MM.1S (cell line): ENCODE measurements at regions not wholly inside any gene's neighbourhood (a gene's known extent, or its start where the extent isn't known, plus 50 kb on each side); places are given as distances from the start of the nearest gene placed in this dataset.

Source experiments
- DNase-seq: peaks from one replicate; pipeline ENCODE4 v3.0.0-alpha.2; 2015
- H2AFZ ChIP-seq: fragments of 300-600 bp; sonication (generic); 2 replicates; pipeline ENCODE4 v1.6.0; 2016; ENCODE audit warnings: antibody characterized with exemption, low read length
- H3F3A ChIP-seq: fragments of 300-600 bp; sonication (generic); 2 replicates; pipeline ENCODE4 v1.6.1; 2016; ENCODE audit warnings: mild to moderate bottlenecking, antibody characterized with exemption, low read length, moderate library complexity, mixed read lengths; ENCODE audit not compliant: insufficient read depth
- H3K27ac ChIP-seq: fragments of 300-600 bp; sonication (generic); 2 replicates; pipeline ENCODE4 v1.5.1; 2016; ENCODE audit warnings: mild to moderate bottlenecking, low read length
- H3K27me3 ChIP-seq: fragments of 300-600 bp; sonication (generic); replicated peaks from 2 replicates; pipeline ENCODE4 v1.6.0; 2016; ENCODE audit warnings: low read length; ENCODE audit not compliant: insufficient read depth
- H3K36me3 ChIP-seq: fragments of 300-600 bp; sonication (generic); replicated peaks from 2 replicates; pipeline ENCODE4 v1.6.1; 2016; ENCODE audit warnings: mild to moderate bottlenecking, low read length, mixed read lengths; ENCODE audit not compliant: insufficient read depth
- H3K4me1 ChIP-seq: fragments of 300-600 bp; sonication (generic); 2 replicates; pipeline ENCODE4 v1.6.1; 2016; ENCODE audit warnings: low read length, mixed read lengths
- H3K4me2 ChIP-seq: fragments of 300-600 bp; sonication (generic); 2 replicates; pipeline ENCODE4 v1.6.0; 2016; ENCODE audit warnings: low read depth, low read length
- H3K4me3 ChIP-seq: fragments of 300-600 bp; sonication (generic); 2 replicates; pipeline ENCODE4 v1.5.1; 2016; ENCODE audit warnings: low read length, mixed read lengths
- H3K79me2 ChIP-seq: fragments of 300-600 bp; sonication (generic); 2 replicates; pipeline ENCODE4 v1.6.1; 2016; ENCODE audit warnings: mixed run types, low read length, mixed read lengths
- H3K9ac ChIP-seq: fragments of 300-600 bp; sonication (generic); 2 replicates; pipeline ENCODE4 v1.6.1; 2016; ENCODE audit warnings: low read length, mixed read lengths
- H3K9me2 ChIP-seq: fragments of 300-600 bp; sonication (generic); replicated peaks from 2 replicates; pipeline ENCODE4 v1.6.1; 2016; ENCODE audit warnings: mild to moderate bottlenecking, low read length, mixed read lengths; ENCODE audit not compliant: insufficient read depth
- H3K9me3 ChIP-seq: fragments of 300-600 bp; sonication (generic); replicated peaks from 2 replicates; pipeline ENCODE4 v1.6.1; 2016; ENCODE audit warnings: mild to moderate bottlenecking, low read length, mixed read lengths; ENCODE audit not compliant: insufficient read depth
- H4K20me1 ChIP-seq: fragments of 300-600 bp; sonication (generic); 2 replicates; pipeline ENCODE4 v1.6.1; 2016; ENCODE audit warnings: mild to moderate bottlenecking, low read length, moderate library complexity, mixed read lengths; ENCODE audit not compliant: insufficient read depth
- EZH2 ChIP-seq: fragments of 300-600 bp; sonication (generic); optimal IDR thresholded peaks from 2 replicates; pipeline ENCODE3; 2017; ENCODE audit warnings: low read depth, mild to moderate bottlenecking, antibody characterized with exemption, low read length, mixed read lengths
- EZH2phosphoT487 ChIP-seq: fragments of 300-600 bp; sonication (generic); IDR thresholded peaks from 2 replicates; pipeline ENCODE4 v1.6.1; 2018; ENCODE audit warnings: antibody characterized with exemption, low read length
- TF ChIP-seq, protein P1 (sequence below): fragments of 300-600 bp; sonication (generic); IDR thresholded peaks from 2 replicates; pipeline ENCODE4 v1.5.1; 2016; ENCODE audit warnings: antibody characterized with exemption, low read length, mixed read lengths

DNA sequence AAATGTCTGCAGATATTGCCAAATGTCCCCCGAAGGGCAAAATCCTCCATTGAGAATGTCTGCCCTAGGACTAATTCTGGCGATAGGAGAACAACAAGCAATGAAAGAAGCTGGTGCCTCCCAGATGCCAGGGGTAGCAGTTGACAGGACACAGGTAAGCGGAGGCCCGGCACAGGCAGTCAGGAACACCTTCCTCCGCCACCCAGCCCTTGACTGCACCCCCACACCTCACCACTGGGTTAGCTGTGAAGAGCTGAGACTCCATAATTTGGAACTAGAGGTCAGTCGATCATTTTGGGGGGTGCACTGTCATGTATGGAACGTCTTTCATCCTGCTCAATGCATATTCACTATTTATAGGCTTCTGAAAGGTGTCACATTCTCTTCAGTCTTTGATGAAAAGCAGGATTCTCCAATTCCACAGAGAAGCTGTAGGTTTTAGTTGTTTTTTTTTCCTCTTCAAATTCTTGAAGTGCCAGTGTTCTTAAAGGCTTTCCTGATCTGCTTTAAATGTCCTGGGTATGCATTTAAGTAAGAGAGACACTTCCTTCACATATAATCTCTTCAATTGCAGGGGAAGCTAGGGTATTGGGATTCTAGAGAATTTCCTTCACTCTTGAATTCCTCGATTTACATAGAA, 111.6 kb upstream of the ZFP42 start:
- no peaks in the 10 kb centered on the region for H3K27me3 ChIP-seq
- H3K9me3 ChIP-seq: no peaks in the 10 kb centered on the region
- no peaks in the 10 kb centered on the region for H3K79me2 ChIP-seq
- H3K36me3 ChIP-seq: no peaks in the 10 kb centered on the region
- no peak overlapping the region for H3K27ac ChIP-seq
- no peaks in the 10 kb centered on the region for H3K9me2 ChIP-seq
- H2AFZ ChIP-seq: no peak overlapping the region
- no peaks in the 10 kb centered on the region for H4K20me1 ChIP-seq
- DNase-seq: no peak
- no peaks in the 10 kb centered on the region for H3K4me1 ChIP-seq
- TF ChIP-seq, protein P1, sequence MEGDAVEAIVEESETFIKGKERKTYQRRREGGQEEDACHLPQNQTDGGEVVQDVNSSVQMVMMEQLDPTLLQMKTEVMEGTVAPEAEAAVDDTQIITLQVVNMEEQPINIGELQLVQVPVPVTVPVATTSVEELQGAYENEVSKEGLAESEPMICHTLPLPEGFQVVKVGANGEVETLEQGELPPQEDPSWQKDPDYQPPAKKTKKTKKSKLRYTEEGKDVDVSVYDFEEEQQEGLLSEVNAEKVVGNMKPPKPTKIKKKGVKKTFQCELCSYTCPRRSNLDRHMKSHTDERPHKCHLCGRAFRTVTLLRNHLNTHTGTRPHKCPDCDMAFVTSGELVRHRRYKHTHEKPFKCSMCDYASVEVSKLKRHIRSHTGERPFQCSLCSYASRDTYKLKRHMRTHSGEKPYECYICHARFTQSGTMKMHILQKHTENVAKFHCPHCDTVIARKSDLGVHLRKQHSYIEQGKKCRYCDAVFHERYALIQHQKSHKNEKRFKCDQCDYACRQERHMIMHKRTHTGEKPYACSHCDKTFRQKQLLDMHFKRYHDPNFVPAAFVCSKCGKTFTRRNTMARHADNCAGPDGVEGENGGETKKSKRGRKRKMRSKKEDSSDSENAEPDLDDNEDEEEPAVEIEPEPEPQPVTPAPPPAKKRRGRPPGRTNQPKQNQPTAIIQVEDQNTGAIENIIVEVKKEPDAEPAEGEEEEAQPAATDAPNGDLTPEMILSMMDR: no peak
- H3F3A ChIP-seq: no peaks in the 10 kb centered on the region
- H3K4me2 ChIP-seq: no peak overlapping the region
- H3K4me3 ChIP-seq: no peak overlapping the region
- no peak overlapping the region for H3K9ac ChIP-seq

DNA sequence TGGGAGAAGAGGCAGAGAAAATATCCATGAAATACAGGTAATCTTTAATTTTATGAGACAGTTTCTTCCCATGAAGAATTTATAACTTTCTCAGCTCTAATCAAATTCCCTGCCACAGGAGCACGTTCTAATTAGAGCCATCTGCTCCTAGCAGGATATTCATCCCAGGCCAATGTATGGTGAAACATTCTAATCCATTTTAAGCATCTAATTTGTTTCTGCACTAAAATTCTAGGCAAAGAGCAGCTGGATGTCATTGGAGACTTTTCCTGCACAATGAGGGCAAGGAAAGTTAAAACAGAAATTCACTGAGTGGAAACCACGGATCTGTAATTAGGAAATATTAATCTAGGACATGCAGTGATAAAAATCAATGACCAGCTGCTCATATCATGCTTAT, 107.7 kb upstream of the ZFP42 start:
- H3K27ac ChIP-seq: no peak overlapping the region
- H3K4me2 ChIP-seq: no peak overlapping the region
- H3K9me3 ChIP-seq: no peaks in the 10 kb centered on the region
- H3K4me1 ChIP-seq: no peaks in the 10 kb centered on the region
- no peak for DNase-seq
- TF ChIP-seq EZH2phosphoT487: no peak
- no peak for TF ChIP-seq EZH2
- TF ChIP-seq, protein P1: no peak
- H3K79me2 ChIP-seq: no peaks in the 10 kb centered on the region
- H3F3A ChIP-seq: no peaks in the 10 kb centered on the region
- no peak overlapping the region for H2AFZ ChIP-seq
- H3K4me3 ChIP-seq: no peak overlapping the region
- H3K9ac ChIP-seq: no peak overlapping the region
- no peaks in the 10 kb centered on the region for H3K36me3 ChIP-seq
- no peaks in the 10 kb centered on the region for H3K9me2 ChIP-seq
- no peaks in the 10 kb centered on the region for H3K27me3 ChIP-seq
- no peaks in the 10 kb centered on the region for H4K20me1 ChIP-seq

DNA sequence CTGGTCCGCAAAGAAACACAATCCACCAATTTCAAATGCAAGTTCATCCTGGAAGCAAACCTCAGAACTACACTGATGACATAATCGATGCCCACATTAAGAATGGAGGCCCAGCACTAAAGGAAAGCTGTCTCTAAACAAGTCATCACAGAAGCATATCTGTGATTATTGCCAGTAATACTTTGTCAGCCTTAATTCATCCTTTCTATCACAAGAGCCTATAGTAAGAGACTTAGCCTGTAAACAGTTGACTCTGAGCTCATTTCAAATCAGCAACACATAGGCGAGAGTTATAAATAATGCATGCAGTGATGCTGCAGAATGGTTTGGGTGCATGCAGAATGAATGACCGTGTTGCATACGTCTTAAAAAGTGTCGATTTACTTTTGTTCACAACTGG, 105.9 kb upstream of the ZFP42 start:
- H3K36me3 ChIP-seq: no peaks in the 10 kb centered on the region
- no peaks in the 10 kb centered on the region for H3K27me3 ChIP-seq
- no peaks in the 10 kb centered on the region for H3K9me2 ChIP-seq
- no peak overlapping the region for H2AFZ ChIP-seq
- no peaks in the 10 kb centered on the region for H3F3A ChIP-seq
- H4K20me1 ChIP-seq: no peaks in the 10 kb centered on the region
- DNase-seq: no peak
- TF ChIP-seq EZH2phosphoT487 (no peak), EZH2 (no peak)
- TF ChIP-seq, protein P1: no peak
- no peak overlapping the region for H3K27ac ChIP-seq
- no peaks in the 10 kb centered on the region for H3K9me3 ChIP-seq
- H3K4me1 ChIP-seq: no peaks in the 10 kb centered on the region
- no peaks in the 10 kb centered on the region for H3K79me2 ChIP-seq
- H3K4me2 ChIP-seq: no peak overlapping the region
- H3K4me3 ChIP-seq: no peak overlapping the region
- no peak overlapping the region for H3K9ac ChIP-seq
